ENCODE measurements at regions not wholly inside any gene's neighbourhood (a gene's known extent, or its start where the extent isn't known, plus 50 kb on each side); places are given as distances from the start of the nearest gene placed in this dataset.
"Not testable (repeated sequence)": the region's sequence is repeated elsewhere in the genome, so short reads cannot be mapped to it uniquely, and the experiment has no call there.

GRCh38 chr2:111668274-111668616 lies 215.7 kb downstream of the ANAPC1 start:
- DNase-seq (ENCODE audit: low read depth): no peak

- DNase-seq (ENCODE audit: low read depth): no peak
Observed at GRCh38 chr2:111668741-111669140, 215.3 kb downstream of the ANAPC1 start.

- peak; percentile 24 for DNase-seq (ENCODE audit: low read depth)
Observed at GRCh38 chr2:111669928-111670695, 213.9 kb downstream of the ANAPC1 start.

GRCh38 chr2:111670776-111671175 lies 213.2 kb downstream of the ANAPC1 start:
- DNase-seq (ENCODE audit: low read depth): no peak

- DNase-seq (ENCODE audit: low read depth): no peak
Observed at GRCh38 chr2:111671426-111672150, 212.4 kb downstream of the ANAPC1 start.

GRCh38 chr2:111672641-111673040 lies 211.4 kb downstream of the ANAPC1 start:
- not testable (repeated sequence) for DNase-seq (ENCODE audit: low read depth)

- DNase-seq (ENCODE audit: low read depth): no peak
Observed at GRCh38 chr2:111673526-111673925, 210.5 kb downstream of the ANAPC1 start.

- no peak for DNase-seq (ENCODE audit: low read depth)
Observed at GRCh38 chr2:111675419-111676194, 208.4 kb downstream of the ANAPC1 start.

- no peak for DNase-seq (ENCODE audit: low read depth)
Observed at GRCh38 chr2:111676291-111676822, 207.6 kb downstream of the ANAPC1 start.

- no peak for DNase-seq (ENCODE audit: low read depth)
Observed at GRCh38 chr2:111678161-111678560, 205.8 kb downstream of the ANAPC1 start.

- peak; percentile 61 for DNase-seq (ENCODE audit: low read depth)
Observed at GRCh38 chr2:111678651-111679050, 205.3 kb downstream of the ANAPC1 start.

GRCh38 chr2:111679202-111679601 lies 204.8 kb downstream of the ANAPC1 start:
- DNase-seq (ENCODE audit: low read depth): peak; percentile 25

- no peak for DNase-seq (ENCODE audit: low read depth)
Observed at GRCh38 chr2:111684611-111685010, 199.4 kb downstream of the ANAPC1 start.

- DNase-seq (ENCODE audit: low read depth): no peak
Observed at GRCh38 chr2:111685342-111685741, 198.7 kb downstream of the ANAPC1 start.

GRCh38 chr2:111686994-111687393 lies 197.0 kb downstream of the ANAPC1 start:
- DNase-seq (ENCODE audit: low read depth): no peak

GRCh38 chr2:111687911-111688310 lies 196.1 kb downstream of the ANAPC1 start:
- no peak for DNase-seq (ENCODE audit: low read depth)

- no peak for DNase-seq (ENCODE audit: low read depth)
Observed at GRCh38 chr2:111688482-111688881, 195.5 kb downstream of the ANAPC1 start.

GRCh38 chr2:111689174-111689573 lies 194.8 kb downstream of the ANAPC1 start:
- no peak for DNase-seq (ENCODE audit: low read depth)

- no peak for DNase-seq (ENCODE audit: low read depth)
Observed at GRCh38 chr2:111689941-111690340, 194.1 kb downstream of the ANAPC1 start.

GRCh38 chr2:111691164-111691875 lies 192.7 kb downstream of the ANAPC1 start:
- no peak for DNase-seq (ENCODE audit: low read depth)

GRCh38 chr2:111692311-111692710 lies 191.7 kb downstream of the ANAPC1 start:
- no peak for DNase-seq (ENCODE audit: low read depth)

- peak; percentile 55 for DNase-seq (ENCODE audit: low read depth)
Observed at GRCh38 chr2:111694700-111695101, 189.3 kb downstream of the ANAPC1 start.

Measured in ELR (cell line).